ENCODE measurements at regions not wholly inside any gene's neighbourhood (a gene's known extent, or its start where the extent isn't known, plus 50 kb on each side); places are given as distances from the start of the nearest gene placed in this dataset.

DNA sequence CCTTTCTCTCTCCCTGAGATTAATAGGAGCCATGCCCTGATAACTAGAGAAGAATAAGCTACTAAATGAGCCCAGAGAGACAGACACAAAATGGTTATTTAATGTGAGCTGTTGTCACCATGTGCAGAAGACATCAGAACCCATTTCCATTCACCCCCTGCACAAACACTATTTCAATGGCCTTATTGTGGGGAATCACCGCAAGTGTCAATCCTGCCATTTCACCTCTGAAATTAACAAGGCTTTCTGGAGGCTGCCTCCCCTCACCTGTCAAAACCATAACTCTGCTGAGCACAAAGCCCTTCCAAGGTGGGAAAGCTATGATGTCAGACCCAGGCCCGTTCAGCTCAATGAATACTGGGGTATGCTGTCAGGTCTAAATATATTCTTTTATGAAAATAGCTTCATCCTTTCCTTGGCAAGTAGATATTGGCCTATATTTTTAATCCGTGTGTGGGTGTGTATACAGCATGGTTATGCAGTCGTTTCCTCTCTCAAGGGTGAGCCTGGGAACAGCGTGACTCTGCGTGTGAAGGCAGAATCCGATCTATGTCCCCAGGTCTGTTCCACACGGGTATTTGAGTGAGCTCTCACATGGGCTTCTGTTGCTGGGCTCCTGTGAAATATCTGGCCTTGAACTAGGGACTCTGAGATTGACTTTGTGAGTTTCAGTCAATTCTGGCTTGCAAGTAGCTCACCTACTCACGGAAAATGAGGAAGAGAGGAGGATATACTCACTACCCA is 266.3 kb downstream of the FBXW7 start:
- no peak for DNase-seq

DNA sequence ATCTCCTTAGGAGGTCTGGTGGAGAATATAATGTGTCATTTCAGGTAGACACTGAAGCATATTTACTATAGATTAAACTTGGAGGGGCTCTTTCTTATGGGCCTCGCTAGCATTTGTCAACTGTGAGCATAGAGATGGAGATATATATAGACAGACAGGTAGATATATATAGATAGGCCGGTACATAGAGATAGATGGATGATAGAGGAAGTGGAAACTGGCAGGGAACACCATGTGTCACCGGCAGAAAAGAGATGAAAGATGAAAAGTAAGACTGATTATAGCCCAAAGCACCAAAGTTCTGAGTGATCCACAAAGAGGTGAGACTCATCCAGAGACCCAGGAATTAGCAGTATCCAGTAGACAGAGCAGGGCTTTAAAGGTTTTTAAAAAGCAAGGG is 268.1 kb downstream of the FBXW7 start:
- no peak for DNase-seq

DNA sequence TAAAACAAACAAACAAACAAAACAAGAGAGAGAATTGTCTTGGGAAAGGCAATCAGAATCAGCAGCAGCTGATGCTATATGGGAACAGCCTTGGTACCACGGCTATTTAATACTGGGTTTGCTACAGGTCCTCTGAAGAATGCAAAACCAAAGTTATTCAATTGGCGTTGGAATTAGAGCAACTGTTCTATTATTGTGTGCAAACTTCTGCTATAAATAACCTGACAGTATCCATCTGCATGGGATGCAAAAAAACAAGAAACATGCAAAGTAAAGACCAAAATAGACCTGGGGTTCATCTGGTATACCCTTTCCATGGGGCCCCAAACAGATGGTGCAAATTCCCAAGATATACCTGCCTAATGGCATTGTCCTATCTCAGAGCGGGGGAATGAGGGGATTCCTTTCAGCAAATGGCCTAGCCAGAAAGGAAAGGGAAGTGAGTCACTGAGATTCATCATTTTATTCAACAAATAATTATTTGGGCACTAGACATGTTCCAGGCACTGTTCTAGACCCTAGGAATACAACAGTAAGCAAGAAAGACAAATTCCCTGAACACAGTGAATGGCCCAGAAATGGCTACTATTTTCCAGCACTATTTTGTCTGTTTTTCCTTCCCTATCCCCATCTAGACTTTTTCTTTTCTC is 268.9 kb downstream of the FBXW7 start:
- DNase-seq = no peak

DNA sequence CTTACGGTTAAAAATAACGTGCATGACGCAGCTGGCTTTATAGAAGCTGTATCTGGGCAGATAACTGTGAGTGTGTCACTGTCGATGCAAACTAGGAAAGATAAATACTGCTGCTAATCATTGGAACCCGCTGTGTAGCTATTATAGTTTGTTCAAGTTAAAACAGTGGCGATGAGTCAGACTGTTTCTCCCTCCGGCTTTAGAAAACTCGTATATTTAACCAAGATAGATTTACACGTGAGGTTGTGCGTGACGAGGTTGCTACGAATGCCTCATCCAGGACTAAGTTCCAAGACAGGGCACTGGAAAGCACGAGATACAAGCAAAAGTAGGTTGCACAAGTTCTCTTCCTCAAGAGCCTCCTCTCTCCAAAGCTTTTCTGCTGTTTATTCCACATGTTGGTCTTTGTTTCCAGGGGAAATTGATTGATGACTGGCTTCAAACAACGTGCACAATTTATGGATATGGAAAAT is 270.7 kb downstream of the FBXW7 start:
- peak; percentile 74 for DNase-seq

DNA sequence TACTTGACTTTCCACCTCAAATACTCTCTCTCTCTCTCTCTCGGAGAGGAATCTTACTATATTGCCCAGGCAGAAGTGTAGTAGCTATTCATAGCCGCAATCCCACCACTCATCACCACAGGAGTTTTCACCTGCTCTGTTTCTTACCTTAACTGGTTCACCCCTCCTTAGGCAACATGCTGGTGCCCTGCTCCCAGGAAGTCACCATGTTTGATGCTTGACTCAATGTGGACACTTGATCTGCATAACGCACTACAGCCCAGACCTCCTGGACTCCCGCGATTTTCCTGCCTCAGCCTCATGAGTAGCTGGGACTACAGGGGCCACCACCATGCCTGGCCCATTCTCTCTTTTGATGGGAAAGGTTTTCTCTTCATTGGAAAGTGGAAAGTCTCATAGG is 271.8 kb downstream of the FBXW7 start:
- no peak for DNase-seq

DNA sequence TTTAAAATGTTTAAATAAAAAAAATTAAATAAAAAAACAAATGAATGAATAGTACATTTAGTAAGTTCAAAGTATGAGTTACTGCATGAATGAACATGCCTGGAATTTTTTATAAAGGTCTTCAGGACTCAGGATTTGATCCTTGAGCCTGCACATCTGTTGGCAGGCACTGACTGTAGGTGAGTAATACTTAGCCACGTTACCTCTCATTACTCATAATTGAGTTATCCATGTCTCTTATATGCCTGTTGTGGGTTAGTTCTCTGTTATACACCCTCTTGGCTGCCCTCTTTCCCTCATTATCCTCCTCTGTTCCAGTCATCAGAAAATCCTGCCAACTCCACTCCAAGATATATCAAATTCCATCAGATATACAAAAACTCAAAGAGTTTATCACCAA is 276.0 kb downstream of the FBXW7 start:
- peak; percentile 73 for DNase-seq

DNA sequence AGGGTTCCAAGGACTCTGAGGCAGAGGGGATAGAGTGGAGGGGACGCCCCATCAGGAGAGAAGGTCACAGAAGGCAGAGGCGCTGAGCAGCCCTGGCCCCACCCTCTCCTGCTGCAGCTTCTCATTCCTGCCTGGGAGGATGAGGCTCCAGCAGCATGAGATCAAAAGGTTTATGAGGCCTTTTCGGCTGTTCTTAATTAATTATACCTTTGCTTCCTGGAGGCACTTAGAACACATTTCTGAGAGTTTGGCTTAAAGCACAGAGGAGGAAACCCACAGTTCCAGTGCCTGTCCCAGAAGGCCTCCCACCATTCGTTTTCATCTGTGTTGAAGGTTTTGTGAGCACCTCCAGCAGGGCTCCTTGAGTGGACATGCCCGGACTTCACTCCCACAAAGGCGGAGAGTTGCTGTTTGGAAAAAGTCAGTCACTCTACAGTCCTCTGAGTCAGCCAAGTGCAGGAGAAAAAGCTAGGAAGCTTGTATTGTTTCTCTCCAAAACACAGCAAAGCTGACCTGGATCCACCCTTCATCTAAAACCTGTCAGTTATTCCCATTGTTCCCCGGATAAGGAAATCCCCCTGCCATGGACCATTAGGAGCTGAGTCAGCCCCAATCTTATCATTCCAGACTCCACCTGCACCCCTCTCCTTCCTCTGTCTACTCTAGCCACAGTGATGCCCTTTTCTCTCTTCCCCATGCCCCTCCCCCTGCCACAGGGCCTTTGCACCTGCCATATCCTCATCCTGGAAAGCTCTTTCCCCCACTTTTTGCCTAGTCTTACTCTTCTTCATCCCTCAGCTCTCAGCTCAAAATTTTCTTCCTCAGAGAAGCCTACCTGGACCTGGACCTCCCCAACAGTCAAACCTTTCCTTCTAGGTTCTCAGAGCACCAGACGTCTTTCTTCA is 276.8 kb downstream of the FBXW7 start:
- peak; percentile 33 for DNase-seq

DNA sequence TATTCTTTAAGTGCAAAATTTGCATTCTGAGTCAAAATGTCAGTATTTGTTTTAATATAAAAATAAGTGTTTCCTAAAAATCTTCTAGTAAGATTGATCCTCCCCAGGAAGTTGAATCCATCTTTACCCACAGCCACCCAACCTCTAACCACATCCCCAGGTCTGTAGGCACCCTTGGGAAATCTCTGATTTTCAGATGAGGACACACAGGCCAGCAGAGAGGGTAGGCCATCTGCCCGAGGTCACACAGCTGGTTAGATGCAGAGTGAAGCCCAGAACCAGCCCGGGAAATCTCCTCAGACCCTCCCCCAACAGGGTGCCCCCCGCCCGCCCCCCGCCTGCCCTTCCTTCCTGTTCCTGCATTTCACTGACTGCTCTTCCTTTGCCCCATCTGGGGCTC is 277.5 kb downstream of the FBXW7 start:
- DNase-seq = no peak

DNA sequence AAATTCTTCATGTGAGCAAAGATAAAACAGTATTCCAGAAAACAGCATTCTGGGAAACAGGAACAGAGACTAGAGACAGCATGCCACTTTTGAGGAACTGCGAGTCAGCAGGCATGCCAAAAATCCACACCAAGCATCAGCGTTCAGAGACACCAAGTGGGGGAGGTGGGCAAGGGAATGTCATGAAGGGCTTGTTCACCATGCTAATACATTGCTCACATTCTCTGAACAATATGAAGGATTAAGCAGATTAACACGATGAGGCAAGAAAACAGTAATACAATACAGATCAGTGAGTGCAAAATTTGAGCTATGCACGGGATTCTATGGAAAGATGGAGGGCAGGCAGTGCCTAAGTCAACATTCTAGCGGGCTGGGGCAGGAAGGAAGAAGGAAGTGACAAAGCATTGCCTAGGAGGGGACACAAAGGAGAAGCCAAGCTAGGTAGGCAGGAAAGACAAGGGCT is 278.3 kb downstream of the FBXW7 start:
- DNase-seq = peak; percentile 10

DNA sequence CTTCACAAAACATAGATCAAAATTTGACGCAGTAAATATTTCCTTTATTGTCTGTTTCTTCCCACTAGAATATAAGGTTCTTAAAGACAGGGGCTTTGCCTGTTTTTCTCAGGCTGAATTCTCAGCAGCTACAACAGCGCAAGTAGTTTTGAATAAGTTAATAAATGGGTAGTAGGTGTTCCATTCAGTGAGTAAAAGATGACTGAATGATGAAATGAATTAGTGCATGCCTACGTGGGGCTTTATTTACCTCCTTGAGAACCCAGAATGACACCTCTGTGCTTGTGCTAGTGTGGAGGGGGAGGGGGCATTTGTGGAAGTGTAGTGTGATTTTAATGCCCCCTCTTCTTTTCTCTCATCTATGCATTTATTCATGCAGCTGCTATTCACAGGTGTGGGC is 278.9 kb downstream of the FBXW7 start:
- no peak for DNase-seq

DNA sequence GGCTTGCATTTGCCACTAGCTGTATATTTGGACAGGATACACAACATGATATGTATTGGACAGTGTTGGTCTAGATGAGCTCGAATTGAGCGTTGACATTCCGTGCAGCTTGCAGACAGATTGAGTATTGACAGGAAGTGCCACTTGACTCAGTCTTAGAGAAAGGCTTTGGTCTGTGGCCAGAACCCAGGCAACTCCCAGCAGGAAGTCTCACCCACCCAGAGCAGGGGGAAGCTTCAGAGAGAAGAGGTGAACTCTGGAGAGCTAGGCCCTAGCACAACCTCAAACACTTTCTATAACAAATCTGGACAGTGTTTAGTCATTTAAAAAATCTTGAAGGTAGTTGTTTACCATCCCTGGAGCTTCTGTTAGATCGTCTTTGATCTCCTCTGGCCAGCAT is 280.5 kb downstream of the FBXW7 start:
- DNase-seq = peak; percentile 42

DNA sequence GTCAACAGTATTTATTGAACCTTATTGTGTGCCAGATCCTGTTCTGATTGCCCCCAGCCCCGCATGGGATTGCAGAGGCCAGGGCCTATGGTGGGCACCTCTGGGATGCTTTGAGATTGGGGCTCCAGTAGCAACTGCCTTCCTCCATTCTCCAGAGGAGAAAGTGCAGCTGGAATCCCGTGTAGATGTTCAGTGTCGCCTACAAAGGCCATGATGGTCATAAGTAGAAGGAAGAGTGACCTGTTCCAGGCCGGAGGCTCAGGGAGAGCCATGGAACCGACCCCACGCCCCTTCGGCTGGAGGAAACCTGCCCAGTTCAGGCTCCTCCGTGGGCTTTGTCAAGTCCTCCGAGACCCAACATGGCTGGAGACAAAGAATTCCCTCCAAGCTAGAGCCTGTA is 287.5 kb downstream of the FBXW7 start:
- no peak for DNase-seq

DNA sequence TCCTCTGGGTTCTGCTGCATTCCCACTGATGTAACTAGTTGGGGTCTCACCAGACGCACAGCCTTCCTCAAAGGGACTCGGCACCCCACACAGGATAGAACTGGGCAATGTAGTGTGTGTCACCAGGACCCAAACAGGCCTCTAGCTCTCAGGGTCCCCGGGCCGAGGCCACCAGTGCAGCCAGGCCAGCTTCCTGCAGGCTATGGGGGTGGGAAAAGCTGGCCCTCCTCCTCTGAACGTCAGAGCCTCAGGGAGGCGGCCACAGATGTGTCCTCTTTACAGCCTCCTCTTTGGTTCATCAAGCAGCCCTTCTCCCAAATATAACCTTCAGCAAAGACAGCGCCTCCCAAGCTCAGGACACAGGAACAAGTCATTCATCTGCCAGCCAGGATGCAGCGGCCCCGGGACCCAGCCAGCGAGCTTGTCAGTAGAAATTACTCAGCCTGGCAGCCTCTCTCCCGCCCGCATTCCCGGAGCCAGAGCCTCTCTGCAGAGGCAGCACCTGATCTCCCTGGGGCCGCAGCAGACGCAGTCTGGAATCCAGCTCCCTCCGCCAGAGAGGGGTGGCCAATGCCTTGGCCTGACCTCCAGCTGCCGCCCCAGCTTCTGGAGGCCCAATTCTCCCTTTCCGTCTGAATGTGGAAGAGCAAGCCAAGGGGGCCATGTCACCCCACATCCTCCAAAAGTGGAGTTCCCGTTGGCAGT is 288.5 kb downstream of the FBXW7 start:
- DNase-seq = no peak

DNA sequence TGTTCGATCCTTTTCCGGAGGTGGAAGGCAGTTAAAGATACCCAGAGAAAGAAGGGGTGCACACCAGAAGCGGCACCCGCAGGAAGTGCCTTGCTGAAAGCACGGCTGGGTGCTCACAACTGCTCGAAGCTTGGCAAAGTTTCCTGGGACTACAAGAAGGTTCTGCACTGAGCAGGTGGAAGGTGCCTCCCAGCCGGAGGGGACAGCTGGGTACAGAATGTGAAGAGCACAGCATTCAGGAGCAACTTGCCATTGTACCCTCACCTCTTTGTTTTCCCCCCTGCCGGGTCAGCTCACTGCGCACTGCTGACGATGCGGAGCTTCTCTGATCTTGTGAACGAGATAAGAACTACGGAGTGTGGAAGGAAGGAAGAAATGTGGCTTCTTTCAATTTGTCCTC is 289.2 kb downstream of the FBXW7 start:
- no peak for DNase-seq

DNA sequence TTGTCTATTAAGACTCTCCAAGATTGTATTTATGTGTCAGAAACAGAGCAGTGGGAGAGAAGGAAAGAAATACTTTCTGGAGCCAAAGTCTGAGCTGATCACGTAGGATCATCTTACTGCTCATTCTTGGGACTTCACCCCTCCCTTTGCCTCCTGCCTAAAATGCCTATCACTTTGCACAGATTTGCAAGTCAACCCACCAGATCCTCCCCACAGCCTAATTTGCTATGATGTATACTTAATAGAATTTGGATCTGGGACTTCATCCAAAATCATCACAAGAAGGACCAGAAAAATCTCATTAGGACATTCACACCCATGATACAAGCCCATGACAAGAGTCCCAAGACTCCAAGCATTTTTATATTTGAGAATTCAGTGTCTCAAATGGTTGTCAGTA is 290.2 kb downstream of the FBXW7 start:
- DNase-seq = no peak

DNA sequence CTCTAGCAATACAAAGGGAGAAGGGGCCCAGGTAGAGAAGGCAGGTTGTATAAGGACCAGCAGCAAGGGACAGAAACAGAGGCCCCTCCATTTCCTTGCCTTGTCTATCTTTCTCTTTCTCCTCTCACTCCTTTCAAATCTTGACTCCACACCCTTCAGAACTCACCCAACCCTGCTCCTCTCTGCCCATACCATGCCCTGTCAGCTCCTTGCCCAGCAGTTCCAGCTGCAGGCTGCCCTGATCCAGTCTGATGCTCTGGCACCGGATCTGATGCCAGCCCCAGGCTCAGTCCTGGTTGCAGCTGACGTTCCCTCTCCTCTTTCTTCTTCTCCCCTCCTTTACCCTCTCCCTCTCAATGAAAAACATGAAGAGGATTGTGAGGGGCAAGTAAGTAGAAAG is 291.2 kb downstream of the FBXW7 start:
- no peak for DNase-seq

DNA sequence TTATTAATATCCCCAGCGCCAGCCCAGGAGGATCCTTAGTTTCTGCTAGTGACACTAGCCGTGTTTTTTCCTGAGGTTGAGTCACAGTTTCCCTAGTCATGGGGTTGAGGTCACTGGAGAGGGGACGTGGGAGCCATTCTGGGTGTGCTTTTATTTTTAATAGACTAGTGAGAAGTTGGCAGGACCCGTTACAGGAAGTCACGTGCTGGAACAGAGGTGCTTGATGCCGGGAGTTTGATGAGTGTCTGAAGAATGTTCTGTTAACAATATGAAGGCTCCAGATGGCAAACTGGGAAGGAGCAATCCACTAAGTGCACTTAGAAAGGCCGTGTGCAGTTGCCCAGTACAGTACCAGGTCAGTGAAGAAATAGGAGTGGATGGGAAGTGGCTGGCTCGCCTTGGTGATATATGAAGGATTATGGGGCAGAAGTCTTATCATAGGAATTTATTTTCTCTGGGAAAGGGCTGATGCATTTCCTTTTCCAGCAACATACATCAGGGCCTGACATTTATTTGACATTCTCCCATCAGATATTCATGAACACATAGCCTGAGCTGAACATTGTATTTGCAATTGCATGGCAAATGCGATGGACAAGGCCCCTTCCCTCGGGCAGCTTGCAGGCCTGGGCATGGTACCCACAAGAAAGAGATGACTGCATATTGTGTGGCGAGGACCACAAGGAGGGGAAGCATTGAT is 291.8 kb downstream of the FBXW7 start:
- no peak for DNase-seq

DNA sequence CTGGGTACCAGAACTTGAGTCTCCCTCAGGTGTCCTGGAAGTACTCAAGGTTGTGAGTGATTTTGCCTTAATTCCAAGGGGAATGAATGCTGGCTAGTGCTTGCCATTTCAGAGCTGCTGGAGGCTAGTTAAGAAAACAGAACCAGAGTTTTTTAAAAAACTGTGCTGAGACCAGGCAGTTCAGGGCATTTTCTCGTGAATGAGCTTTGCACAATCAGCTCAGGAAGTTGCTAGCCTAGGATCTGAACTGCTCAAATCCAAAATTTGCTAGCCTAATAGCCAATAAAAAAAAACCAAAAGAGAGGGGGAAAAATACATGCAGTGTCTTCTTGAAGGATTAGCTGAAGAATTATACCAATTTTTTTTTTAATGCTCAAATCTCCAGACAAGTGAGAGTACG is 292.7 kb downstream of the FBXW7 start:
- DNase-seq = no peak

DNA sequence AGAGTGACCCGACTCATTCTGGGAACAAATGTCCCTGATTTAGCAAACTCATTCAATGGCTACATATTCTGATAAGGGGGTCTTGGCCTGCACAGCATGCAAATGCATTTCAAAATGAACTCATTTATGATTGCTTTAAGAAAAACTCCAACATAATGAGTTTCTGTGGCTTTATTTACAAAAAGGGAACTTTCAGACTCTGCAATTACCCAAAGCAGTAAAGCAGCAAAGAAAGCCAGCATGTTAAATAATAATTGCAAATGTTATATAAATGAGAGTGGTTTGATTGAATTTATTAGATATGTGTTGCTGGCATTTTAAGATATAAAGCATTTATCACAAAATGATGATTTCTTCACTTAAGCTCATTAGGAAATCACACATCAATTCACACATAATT is 295.7 kb downstream of the FBXW7 start:
- no peak for DNase-seq

DNA sequence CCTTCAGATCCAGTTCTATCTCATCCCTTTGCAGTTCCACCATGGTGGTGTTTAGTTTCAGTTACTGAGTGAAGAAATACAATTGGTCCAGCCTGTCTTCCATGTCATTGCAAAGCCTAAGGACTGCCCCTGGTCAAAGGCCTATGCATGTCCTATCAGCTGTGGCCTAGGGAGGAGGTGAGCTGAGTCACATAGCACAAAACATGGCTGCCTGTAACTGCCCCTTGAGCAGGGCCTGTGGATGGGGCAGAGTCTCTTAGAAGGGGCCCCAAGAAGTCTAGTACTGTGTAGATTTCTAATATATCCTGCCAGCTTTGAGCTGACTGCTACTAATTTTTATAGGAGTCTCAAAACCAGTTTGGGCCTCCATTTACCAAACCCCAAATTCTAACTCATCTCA is 296.7 kb downstream of the FBXW7 start:
- no peak for DNase-seq

DNA sequence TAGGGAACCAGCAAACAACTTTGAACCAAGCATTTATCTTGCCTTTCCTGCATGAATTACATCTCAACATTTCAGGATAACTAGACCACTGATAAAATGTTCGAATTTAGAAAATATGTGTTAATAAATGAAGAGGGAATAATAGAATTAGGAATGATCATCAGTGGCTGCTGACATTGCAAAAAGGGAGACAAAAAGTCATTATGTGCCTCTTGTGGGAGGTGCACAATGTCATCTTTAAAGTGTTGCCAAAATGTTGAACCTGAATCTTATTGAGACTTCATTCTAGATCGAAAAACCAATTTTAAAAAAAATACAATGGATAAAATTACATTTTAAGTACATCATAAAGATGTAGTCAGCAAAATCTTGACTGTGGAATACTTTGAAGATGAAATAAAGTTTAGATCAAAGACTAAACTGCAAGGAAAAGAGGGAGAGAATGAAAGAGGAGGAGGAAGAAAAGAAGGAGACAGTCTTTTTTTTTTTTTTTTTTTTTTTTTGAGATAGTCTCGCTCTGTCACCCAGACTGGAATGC is 299.3 kb downstream of the FBXW7 start:
- DNase-seq = no peak

DNA sequence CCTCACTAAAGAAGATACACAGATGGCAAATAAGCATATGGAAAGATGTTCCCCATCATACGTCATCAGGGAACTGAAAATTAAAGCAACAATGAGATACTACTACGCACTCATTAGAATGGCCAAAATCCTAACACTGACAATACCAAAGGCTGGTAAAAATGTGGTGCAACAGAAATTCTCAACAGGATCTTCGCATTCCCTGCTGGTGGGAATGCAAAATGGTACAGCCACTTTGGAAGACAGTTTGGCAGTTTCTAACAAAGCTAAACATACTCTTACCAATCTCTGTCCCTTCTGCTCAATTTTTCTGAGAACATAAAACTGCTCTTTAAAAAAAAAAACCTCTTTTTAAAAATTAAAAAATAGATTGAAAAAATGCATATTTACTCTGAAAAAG is 300.2 kb downstream of the FBXW7 start:
- no peak for DNase-seq

All from HCEC 1CT (cell line).